ENCODE measurements at regions not wholly inside any gene's neighbourhood (a gene's known extent, or its start where the extent isn't known, plus 50 kb on each side); places are given as distances from the start of the nearest gene placed in this dataset.

DNA sequence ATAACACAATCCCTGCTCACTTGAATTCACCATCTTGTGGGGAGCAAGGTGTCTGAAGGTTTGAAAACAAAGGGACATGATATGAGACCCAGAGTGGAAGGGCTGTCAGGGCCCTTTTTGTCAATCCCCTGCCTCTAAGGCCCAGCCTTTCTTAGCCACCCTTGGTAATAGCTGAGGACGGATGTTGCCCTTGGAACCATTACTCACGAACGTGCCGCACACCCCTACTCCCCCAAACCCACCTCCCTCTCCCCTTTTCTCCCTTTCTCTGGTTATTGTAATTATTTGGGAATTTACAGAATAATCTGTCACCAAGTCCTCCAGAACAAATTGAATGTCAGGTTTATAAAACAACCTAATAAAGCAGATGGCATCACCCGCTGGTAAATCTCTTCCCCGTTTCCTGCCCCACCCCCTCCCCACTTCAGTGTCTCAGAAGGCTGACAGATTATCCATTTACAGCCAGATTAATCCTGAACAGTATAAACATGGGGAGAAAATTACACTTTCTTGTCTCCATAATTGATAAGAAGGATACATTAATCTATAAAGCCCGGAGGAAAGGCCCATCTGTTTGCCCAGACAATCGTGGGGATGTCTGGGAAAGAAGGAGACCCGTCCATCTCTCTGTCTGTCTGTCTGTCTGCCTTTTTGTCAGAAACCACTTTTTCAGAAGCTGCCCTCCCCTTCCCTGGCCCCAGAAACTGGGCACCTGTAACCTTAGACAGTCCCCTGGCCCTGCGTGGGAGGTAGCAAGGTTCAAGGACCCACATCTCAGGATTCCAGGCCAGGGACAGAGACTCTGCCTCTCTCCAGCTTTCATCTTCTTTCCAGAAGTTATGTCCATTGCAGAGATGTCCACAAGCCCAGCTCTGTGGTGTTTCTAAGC lies 60.6 kb upstream of the CD34 start:
- no peak for DNase-seq (ENCODE audit: low spot score)

- no peak for DNase-seq (ENCODE audit: low spot score)
Measured at GRCh38 chr1:207970329-207971233, 59.7 kb upstream of the CD34 start.

DNA sequence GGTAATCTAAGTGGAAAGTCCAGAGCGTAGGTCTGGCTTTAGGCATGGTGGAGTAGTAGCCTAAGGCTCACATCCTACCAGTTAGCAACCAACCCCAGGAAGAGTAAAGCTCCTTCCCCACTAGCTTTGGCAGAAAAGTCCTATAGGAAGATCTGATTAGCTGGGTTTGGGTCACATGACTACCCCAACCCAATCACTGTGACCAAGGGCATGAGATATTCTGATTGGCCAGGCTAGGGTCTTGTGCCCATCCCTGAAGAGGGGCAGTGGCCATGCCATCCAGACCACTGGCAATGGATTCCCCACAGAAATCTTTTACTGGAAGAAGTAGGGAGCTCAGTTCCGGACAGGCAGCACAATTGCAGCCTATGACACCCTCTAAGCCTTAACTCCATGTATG lies 58.6 kb upstream of the CD34 start:
- no peak for DNase-seq (ENCODE audit: low spot score)

GRCh38 chr1:207968521-207969009 lies 57.6 kb upstream of the CD34 start:
- no peak for DNase-seq (ENCODE audit: low spot score)

- no peak for DNase-seq (ENCODE audit: low spot score)
Measured at GRCh38 chr1:207967703-207968102, 56.8 kb upstream of the CD34 start.

GRCh38 chr1:207966521-207966920 lies 55.6 kb upstream of the CD34 start:
- no peak for DNase-seq (ENCODE audit: low spot score)

- DNase-seq (ENCODE audit: low spot score), result no peak
Measured at GRCh38 chr1:207965392-207966387, 54.8 kb upstream of the CD34 start.

DNA sequence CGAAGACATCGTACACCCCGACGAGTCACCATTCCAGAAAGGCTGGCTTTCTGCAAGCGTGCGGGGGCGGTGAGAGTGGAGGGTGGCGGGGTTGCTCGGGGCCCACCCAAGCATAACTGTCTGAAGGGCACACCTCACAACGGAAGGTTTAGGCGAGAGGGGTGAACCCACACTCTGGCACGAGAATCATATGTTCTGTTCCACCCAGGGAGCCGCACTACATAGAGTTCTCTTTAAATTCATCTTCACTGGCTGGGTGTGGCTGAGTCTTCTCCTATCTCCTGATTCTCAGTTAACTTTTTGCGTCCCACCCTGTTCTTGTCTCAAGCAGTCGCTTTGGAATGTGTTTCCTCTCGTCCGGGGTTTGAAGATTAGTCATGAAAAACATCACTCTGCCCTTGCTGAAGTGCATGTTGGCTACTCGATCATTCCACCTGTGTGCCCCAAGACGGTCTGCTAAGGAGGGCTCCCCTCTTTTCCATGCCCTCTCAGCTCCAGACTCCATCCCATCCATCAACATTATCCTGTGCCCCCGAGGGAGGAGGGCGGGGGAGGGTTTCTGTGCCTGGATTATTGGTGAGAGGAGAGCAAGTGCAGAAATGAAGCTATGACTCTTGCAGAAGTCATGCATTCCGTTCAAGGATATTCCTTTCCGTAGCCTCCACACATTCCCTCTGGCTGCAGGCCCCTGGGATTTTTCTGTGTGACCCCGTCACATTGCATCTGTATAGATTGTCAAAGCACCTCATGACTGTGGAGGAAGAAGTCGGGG lies 53.5 kb upstream of the CD34 start:
- no peak for DNase-seq (ENCODE audit: low spot score)

DNA sequence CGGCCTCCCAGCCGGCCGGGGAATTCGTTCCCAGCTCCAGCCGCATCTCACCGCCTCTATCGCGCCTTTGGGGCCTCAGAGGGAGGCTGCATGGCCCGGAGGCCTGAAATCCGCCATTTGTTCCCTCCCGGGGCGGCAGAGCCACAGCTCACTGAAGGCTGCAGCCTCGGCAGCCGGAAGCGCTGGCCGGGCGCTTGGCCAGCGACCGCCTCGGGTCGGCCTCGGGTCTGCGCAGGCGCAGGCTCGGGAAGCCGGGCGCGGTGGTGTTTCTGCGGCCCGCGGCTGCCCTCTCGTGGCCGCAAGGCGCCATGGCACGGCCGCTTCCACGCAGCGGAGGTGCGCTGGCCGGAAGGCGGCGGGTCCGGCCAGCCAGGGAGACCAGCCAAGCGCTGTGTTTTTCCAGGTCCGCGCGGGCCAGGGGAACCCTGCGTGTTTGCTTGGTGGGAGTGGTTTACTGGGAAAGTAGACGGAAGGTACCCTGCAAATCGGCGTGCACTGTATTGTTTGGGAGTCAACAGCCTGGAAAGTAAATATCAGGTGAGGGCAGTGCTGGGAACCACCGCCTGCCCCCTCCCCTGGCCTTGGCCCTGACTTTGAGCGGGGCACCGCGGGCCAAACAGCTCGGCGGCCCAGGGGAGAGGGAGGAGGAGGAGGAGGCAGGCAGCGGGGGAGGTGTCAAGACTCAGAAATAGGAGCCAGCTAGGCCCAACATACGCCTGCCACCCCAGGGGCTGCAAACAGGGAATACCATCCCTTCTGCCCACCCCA lies 52.7 kb upstream of the CD34 start:
- peak; percentile 93 for DNase-seq (ENCODE audit: low spot score)

GRCh38 chr1:207962716-207963426 lies 51.9 kb upstream of the CD34 start:
- peak; percentile 30 for DNase-seq (ENCODE audit: low spot score)
